ENCODE measurements at regions not wholly inside any gene's neighbourhood (a gene's known extent, or its start where the extent isn't known, plus 50 kb on each side); places are given as distances from the start of the nearest gene placed in this dataset.

DNA sequence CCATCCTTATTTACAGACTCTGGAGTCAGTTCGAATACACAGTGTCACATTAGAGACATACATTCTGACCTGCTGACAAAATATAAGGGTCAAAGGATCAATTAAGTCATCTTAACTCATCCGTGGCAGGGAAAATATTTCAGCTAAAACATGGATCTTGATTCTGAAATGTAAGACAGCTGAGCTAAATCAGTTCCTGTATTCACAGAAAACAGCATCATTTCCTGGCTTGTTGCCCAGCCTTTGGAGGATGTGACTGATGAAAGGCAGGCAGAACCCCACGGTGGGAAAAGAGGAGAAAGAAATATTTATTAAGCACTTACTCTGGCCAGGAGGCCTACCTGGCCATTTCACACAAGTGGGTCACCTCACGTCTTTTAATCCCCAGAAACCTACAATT, 101.9 kb downstream of the GAS2L3 start:
- no peak for DNase-seq

DNA sequence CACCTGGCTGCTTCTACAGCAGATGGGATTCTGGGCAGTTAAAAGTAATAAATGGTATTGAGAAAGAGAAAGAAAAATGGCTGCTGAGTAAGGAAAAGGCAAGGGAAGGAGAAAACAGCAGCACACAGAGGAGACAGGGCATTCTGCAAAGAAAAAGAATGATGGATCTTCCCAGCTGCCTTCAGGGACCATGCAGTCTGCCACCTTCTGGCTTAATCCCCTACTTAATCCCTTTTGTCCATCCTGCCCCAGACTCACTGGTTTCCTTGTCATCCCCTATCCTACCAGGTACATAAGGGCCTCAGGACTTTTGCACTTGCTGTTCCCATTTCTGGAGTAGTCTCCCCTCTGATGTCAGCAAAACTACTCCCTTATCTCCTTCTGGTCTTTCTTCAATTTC, 107.6 kb downstream of the GAS2L3 start:
- DNase-seq = no peak

DNA sequence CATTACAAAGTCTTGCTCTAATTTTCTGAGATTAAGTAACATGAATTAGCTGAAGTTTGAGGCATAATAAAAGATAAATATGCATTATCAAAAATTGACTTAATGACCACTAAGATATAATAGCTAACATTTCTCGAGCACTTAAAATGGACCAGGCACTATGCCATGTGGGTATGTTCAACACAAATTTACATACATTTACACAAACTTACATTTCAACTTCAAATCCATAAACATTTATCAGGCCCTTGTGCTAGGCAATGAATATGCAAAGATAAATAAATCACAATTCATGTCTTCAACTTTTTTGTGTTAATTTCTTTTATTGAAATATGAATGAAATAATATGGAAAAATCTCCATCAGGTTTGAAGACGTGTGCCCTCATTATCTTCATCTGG, 108.7 kb downstream of the GAS2L3 start:
- DNase-seq = no peak

DNA sequence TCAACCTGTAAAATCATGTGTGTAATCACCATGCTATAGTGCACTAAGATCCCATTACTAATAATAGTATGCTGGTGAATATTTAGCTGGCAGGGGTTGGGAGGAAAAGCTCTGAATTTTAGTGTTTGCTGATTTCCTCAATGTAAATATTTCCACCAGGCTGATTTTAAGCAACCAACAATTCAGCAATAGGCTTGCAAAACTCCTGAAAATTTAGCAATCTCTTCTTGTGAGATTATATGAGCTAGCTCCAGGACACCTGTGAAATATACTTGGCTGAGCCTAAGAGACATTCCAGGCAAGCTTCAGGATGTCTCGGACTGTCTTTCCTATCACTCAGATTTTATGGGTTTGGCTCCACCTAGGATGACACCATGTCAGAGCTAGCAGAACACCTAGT, 106.9 kb upstream of the ANO4 start:
- no peak for DNase-seq

DNA sequence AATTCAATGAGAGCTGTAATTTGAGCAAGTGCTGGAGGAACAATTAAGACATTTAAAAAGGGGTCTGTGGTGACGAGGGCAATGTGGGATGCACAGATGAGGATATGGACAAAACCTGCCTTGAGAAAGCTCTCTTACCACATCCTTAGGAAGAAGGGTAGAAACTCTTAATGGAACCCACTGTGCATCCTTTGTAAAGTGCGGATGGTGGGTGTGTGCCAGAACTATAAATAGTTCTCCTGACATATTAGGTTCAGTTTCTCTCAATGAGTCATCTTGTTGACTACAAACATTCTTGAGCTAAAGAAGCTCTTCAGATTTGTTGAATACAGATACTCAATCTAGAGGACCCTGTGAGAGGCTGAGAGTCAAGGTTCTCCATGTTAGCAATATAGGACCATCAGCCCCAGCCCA, 106.1 kb upstream of the ANO4 start:
- DNase-seq = no peak

DNA sequence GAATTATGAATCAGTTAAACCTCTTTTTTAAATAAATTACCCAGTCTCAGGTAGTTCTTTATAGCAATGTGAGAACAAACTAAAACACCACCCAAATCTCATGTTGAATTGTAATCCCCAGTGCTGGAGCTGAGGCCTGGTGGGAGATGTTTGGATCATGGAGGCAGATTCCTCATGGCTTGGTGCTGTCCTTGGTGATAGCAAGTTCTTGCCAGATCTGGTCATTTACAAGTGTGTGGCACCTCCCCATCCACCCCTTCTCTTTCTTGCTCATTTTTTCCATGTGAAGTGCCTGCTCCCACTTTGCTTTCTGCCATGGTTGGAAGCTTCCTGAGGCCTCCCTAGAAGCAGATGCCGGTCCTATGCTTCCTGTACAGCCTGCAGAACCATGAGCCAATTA, 102.1 kb upstream of the ANO4 start:
- no peak for DNase-seq

DNA sequence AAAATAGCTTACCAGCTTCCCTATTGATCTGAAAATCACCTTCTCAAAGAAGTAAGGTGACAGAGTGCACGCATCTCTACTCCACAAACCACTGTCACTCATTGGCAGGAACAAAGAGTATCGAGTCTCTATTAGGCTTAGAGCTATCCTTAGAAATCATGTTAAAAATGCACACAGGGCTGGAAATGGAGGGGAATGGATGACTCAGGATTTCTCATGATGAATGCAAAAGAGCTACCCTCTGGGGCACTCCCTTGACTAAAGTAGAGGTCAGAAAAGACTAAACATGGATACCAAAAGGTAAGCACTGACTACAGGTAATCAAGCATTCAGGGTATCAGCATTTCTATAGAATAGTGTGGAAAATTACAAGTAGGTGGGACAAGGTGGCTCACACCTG, 96.1 kb upstream of the ANO4 start:
- no peak for DNase-seq

DNA sequence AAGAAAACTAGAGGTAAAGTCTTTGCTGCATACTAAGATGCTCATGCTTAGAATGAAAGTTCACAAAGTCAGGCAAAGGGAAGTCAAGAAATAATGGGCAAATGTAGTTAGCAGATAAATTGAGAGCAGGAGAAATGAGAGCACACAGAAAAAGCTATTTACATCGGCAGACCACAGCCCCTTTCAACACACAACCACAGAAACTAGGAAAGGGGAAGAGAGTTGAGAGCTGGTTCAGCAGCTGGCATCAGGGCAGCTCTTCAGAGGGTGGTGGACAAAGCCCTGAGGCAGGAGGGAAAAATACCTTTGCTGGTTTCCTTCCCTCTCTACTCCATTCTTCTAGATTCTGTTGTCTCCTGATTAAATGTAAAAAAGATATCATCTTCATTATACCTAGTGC, 95.4 kb upstream of the ANO4 start:
- no peak for DNase-seq

DNA sequence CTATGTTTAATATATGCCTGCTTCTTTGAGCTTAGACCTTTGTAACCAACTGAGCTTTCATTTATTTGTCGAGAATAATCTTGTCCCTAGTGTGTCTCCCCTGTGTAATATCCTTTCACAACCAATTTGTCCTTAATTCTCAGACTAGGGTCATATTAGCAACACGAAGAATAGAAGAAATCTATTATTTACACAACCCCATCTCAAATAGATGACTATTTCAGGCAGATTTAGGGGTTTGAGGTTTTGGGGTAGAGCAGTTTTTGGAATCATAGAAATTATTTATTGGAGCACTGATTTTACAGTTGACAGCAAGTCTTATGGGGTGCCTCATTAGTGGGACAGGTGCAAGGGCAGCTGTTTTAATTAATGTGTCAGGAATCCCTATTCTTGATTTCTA, 91.2 kb upstream of the ANO4 start:
- DNase-seq = no peak

DNA sequence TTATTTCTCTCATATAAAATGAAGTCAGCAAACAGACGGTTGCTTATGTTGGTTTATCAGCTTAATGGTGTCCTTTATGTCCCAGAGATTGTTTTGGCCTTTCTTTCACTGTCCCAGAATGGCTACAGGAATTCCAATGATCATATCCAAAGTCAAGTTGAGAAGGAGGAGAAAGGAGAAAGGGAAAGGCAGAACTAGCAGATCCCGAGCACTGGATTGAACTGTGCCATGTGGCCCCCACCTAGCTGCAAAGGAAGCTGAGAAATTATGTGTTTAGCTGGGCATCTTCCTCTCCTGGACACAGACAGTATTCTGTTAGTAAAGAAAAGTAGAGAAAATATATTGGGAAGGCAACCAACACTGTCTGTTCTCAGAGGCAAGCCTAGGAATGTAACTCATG, 90.7 kb upstream of the ANO4 start:
- no peak for DNase-seq

DNA sequence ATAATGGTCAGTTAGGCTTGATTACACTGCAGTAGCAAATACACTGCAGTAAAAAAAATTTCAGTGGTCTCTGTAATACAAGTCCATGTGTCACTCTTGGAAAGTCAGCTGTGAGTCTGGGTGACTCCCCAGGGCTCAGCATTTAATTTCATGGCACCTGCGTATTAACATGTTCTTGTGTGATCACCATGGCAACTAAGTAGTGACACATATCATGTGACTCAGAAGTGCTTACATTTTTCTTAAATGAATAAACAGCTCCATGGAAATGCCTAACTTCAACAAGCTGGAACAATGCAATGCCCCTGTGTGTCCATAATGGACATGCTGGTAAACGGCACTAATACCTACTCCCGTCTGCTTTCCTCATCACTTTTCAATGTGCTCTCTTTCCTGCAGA, 88.5 kb upstream of the ANO4 start:
- no peak for DNase-seq

DNA sequence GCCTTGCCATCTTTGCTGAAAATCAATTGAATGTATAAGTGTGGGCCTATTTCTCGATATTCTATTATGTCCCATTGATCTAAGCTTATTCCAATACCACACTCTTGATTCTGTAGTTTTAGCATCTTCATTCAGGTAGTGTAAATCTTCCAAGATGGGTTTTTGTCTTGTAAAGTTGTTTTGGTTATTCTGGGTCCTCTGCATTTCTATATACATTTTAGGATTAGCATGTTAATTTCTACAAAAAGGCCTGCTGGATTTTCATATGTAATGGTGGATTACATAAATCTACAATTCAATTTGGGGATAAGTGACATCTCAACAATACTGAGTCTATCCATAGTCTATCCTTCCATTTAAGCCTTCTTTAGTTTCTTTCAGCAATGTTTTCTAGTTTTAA, 86.0 kb upstream of the ANO4 start:
- no peak for DNase-seq

DNA sequence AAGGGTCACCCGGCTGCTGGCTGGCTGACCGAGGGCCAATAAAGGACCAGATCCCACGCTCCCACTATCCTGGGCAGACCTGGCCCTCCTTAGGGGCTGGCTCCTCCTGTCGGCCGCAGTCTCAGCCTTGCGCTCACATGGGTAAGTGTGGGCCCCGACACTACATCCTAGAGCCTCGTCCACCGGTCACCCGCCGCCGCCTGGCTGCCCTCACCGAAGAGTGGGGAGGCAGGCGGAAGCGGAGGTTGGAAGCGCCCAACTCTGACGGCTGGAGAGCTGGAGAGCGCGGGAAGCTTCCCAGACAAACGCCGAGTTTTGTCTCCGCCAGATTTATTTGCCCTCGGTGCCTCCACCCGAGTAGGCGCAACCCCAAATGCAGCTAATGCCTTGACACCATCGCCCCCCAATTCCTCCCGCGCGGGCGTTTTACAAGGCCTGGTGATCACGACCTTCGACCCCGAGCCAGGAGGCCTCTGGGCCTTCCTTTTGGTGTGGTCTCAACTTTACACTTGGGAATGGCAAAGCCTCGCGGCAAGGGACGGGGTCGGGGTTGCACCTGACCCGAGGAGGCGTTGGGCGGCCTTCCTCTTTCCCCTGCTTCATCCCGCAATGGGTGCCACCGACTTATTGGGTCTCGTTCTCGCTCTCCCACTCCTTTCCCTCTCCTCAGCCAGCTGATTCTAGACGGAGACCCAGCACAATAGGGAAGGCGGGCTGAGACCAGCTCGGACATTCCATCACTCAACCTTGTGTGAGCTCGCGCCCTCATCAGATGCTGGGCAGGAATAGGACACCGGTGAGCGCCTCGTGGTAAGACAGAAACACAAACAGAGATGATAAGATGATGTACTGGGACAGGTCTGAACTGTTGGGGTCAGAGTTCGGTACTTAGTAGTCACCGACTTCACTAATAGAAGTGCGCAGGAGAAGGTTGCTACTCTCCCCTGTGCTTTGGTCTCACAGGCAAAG, 78.3 kb upstream of the ANO4 start:
- DNase-seq = no peak

DNA sequence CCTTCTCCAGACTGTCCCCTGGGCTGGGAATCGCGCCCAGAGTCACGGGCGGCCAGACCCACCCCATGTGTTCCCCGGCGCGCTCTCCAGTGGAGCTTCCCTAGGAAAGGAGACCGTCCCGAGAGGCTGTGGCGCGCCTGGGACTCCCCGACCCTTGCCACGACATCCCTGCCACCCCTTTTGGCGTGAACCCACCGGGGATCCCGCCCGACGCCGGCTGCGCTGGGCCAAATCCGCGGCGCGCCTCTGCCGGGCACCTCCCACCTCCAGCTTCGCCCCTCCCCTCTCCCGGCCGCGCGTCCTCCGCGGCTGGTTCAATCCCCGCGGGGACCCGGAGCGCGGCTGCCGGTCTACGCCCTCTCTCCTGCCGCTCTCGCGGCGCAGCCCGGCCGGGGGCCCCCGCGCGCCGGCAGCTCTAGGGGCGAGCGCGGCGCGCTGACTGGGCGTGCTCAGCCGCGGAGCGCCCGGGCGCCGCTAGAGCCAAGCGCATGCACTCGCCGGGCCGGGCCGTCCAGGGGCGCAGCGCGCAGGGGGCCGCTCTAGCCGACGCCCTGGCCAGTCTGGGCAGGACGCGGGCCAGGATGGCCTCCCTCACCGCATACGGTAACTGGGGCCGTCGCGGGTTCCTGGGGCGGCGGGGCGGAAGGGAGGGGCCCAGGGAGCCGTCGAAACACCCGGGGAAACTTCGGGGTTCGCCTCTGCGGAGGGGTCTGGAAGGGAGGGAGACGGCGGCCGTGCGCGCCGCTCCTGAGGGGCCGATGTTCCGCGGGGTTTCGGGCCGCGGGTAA, 77.4 kb upstream of the ANO4 start:
- DNase-seq = no peak

DNA sequence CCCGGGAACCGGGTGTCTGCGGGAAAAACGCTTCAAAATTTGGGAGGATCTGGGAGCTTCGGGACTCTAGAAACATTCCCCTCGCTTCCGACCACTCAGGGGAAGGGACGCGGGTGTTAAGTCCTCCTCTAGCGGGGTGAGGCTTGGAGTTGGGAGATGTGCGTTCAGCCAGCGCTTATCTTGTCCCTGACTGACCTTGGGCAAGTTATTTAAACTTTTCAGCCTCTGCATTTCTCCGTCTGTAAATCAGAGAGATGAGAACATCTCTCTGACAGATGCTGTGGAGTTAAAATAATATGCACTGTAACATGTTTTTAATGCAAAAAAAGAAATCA, 76.9 kb upstream of the ANO4 start:
- no peak for DNase-seq

DNA sequence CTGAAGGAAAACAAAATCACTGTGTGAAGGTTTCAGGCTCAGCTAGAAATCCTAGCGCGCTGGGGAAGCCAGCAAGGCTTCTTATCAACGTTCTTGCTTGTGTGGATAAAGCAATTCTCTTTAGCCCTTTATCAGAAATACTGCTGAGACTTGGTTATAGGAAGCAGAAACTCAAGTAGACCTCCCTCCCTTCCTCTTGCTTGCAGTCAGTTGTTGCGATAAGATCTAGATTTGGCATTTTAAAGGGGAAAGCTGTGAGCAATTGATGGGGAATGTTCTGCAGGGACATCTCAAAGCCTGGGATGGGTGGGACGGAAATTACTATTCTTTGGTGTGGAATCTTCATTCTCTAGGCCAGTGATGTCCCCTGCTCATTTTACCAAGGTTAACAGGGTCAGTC, 76.4 kb upstream of the ANO4 start:
- DNase-seq = no peak

DNA sequence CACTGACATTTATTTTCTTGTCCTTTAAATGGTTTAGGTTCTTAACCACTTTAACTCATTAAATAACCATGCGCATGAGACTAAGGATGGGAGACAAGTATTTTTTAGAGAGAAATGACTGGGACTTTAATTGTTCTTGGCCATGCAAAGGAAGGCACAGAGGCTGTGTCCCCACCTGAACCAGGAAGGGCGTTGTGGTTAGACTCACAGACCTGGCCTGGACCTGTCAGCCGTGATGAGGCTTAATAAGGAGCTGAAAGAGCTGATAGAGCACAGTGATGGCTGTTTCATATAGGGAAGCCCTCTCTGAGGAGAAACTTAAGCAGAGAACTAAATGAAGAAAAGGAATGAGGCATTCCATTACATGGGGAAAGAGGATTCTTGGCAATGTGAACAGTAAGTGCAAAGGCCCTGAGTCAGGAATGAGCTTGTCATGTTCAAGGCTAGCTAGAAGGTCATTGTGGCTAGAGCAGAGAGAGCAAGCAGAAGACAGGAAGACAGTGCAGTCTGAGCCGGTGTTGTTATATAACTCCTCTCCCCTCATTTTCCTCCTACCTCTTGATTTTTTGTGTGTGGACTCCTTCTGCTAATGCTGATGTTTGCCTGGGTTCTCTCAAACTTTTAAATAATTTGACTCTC, 74.4 kb upstream of the ANO4 start:
- DNase-seq = no peak

DNA sequence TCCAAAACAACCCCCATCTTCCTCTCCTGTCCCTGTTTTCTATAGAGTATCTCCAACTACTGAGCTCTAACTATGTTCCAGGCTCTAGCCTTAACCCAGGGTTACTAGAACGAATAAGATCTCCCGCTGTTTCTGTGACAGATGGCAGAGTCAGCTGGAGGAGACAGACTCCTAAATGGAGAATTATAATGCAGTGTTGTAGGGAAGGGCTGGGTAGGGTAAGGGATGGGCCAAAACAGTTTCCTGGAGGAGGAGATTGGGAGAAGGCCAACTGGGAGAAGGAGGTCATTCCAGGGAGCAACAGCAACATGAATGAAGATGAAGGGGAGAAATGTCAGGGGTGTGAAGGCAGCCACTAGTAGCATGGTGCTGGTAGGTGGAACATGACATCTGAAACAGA, 73.4 kb upstream of the ANO4 start:
- no peak for DNase-seq

DNA sequence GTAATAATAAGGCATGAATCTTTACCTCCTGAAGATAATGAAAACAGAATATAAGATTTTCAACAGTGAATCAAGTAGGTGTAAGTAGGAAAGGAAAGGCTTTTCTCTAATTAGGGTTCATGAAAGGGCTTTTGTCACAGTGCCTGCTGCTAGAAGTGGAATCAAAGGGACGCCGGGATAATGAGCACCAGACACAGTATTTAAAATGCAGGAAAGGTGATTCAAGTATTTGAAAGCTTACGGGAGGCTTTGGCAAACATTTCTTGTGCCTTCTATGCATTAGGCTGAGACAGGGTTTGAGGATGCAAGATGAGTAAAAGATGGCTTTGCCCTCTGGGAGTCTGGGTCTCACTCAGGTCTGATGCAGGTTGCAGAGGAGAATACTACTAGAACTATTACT, 70.5 kb upstream of the ANO4 start:
- no peak for DNase-seq

DNA sequence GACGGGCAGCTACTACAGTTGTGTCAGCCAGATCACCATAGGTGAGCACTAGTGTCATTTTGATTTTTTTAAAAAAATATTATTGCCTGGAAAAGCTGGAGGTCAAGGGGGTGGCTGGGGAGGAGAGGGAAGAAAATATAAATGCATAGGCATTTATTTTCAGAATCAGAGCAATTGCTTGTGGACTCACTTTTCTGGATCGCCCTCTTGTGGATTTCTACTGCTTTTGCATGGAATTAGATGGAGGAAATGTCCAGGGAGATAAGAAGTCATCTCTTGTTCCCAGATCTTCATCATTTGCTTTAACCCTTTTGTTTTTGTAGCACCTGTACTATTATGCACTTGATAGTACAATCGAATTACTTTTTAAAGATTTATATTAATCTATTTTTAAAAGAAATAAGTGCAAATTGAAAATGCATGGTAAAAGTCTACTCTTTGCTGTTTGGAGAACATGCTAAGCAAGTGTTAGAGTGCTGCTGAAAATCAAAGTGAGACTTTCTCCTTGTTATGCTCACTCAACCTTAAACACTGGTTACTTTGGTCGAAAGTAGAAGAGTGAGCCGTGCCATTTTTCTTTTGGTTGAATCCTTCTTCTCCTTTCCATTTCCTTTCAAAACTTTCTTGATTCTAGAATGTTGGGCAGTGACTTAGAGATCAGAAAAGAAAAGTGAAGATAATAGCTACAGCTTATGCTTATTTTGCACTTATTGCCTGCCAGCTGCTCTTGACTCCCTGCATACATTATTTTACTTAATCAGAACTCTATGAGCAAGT, 60.6 kb upstream of the ANO4 start:
- no peak for DNase-seq

DNA sequence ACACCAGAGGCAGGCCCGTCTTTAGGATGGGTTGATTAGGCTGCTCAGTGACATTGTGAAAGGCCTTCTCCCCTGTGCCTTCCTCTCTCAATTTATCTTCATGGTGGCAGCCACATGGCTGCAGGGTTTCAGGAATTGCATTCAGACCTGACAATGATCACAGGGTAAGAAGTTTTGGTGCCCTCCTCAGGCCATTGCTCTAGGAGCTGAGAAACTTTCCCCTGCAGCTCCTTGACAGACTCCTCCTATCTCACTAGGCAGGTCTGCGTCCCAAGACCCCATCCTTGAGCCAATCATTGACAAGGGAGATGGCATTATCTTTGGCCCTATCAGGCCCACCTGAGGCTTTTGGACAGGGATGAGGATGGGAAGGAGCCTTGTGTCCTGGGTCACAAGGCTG, 57.4 kb upstream of the ANO4 start:
- no peak for DNase-seq

DNA sequence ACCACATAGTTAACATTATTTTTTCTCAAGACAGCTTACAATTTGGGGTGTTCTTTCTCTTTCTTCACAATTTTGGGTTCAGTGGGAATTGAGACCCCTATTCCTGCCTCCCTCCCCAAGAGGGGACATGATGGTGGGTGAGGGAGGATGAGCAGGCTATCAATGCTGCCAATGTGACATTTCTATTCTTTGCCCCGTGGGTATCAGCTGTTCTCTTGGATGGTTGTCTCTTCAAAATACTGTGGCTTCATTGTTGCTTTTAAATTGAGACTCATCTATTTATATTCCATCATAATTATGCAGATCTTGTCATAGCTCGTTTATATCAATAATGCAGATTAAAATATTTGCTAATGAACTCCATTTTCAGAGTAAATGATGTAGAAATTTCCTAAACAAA, 56.5 kb upstream of the ANO4 start:
- no peak for DNase-seq

DNA sequence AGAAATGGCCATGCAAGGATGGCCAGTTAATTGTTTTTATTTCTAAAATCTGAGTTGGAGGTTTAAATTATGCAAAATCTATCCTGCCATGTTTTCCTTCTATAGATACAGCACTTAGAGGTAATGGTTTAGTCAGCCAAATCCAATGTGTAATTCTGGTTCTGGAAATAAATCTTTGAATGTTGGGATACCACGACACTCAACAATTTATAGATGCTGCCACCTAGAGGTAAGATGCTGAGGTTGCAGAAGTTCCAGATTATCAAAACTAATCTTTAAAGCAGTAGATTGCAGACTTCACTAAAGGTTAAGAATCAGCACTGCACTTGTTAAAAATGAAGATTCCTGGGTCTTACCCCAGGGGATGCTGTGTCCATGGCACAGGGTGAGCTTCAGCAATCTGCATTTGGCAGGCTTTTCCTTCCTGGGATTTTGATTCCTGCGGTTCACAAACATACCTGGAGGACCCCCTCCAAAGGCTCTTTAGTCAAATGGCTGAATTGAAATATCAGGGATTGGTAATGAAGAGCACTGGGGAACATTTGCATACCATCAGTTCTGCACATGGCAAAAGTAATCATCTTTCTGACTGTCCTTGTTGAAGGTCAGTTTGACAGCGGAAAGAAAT, 53.4 kb upstream of the ANO4 start:
- peak; percentile 36 for DNase-seq
